ENCODE measurements at regions not wholly inside any gene's neighbourhood (a gene's known extent, or its start where the extent isn't known, plus 50 kb on each side); places are given as distances from the start of the nearest gene placed in this dataset.

- ChIA-PET POLR2A (no interaction called here), CTCF (interaction anchor here (1.2 to 3.6 kb wide), 10 partner anchors 10 to 1005 kb away, joined by 3 to 30 read pairs (median 7); no protein-coding TSS in a partner anchor)
- DNase-seq (ENCODE audit: extremely low spot score): no peak
- TF ChIP-seq CTCF (IDR thresholded peaks at IDR 0.05; ENCODE audit: control extremely low read depth, extremely low read depth, low read depth, missing control alignments): no peak
Observed at GRCh38 chr20:22335210-22335609, 249.2 kb downstream of the FOXA2 start.

- TF ChIP-seq CTCF (IDR thresholded peaks at IDR 0.05; ENCODE audit: control extremely low read depth, extremely low read depth, low read depth, missing control alignments): peak; percentile 60
- DNase-seq (ENCODE audit: extremely low spot score): peak; percentile 69
- ChIA-PET CTCF (interaction anchor here (1.0 to 3.6 kb wide), 9 partner anchors 11 to 1007 kb away, joined by 3 to 30 read pairs (median 3); no protein-coding TSS in a partner anchor), POLR2A (no interaction called here)
Observed at GRCh38 chr20:22333885-22334545, 250.4 kb downstream of the FOXA2 start.

DNA sequence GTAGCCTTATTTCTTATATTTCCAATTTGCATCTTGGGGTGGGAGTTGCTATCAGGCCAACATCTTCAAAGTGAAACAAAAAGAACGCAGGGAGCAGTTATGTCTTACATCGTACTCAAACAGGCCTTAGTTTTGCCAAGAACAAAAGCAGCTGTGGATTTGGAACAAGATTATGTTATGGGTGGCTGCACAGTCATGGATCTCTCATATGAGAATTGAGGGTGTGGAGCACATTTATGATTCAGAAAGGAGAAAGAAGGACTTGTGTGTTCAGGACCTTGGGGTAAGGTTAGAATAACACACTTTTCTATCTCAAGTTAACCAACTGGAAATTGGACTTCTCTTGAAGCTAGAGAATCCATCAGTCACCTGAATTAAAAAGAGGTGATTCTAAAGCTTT is 259.9 kb downstream of the FOXA2 start:
- DNase-seq (ENCODE audit: extremely low spot score): no peak
- no peak for TF ChIP-seq CTCF (IDR thresholded peaks at IDR 0.05; ENCODE audit: control extremely low read depth, extremely low read depth, low read depth, missing control alignments)
- POLR2A ChIA-PET: no interaction called here
- CTCF ChIA-PET: interaction anchor here (1.4 kb wide), 1 partner anchor 14 kb away, joined by 3 read pairs; no protein-coding TSS in a partner anchor

DNA sequence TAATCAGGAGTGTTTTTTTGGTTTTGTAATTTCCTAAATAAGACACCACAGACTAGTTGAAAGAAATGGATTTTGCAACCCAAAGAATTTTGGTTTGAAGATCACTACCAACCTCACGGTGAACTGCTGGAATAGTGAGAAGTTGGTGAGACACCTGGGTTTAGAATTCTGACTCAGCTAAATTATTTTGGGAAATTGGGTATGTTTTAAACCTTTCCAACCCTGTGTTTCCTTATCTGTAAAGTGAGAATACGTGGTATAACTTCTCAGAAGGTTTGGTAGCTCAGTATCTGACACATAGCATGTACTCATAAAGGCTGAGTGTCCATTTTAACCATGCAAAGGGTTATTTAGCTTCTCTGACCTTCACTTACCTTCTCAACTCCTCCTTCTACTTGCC is 261.9 kb downstream of the FOXA2 start:
- ChIA-PET POLR2A (no interaction called here), CTCF (interaction anchor here (0.8 to 1.5 kb wide), 3 partner anchors 9 to 369 kb away, joined by 3 to 4 read pairs (median 3); no protein-coding TSS in a partner anchor)
- TF ChIP-seq CTCF (IDR thresholded peaks at IDR 0.05; ENCODE audit: control extremely low read depth, extremely low read depth, low read depth, missing control alignments): no peak
- DNase-seq (ENCODE audit: extremely low spot score): no peak

GRCh38 chr20:22321191-22321590 is 263.2 kb downstream of the FOXA2 start:
- POLR2A ChIA-PET: no interaction called here
- no peak for DNase-seq (ENCODE audit: extremely low spot score)
- CTCF ChIA-PET: no interaction called here
- TF ChIP-seq CTCF (IDR thresholded peaks at IDR 0.05; ENCODE audit: control extremely low read depth, extremely low read depth, low read depth, missing control alignments): no peak

DNA sequence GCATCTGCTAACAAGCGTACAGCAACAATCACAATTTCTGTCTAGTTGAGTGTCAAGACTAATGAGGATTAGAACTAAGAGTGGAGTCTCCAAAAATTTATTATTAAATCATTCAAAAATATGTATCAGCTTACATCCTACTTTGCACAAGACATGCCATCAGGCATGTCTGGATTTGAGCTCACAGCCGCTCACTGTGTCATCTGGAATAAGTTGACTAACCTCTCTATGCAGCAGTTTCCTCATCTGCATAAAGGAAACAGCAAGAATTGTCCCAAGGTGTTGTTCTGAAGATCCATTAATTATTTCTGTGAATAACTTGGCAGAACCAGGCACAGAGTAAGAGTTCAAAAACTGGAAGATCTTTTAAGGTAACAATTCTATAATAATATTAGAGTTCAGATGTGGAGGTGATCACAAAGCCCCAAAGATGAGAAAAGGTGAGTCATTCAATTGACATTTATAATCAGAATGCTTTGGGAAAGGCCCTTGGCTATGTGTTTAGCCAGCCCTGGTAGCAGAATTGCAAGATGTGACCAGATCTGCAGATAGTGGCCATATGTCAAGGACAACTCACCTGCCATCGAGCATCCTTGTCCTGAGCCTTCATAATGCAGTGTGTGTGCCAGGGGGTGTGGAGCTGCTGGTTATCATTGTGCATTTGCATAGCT is 264.0 kb downstream of the FOXA2 start:
- ChIA-PET POLR2A (no interaction called here), CTCF (no interaction called here)
- no peak for DNase-seq (ENCODE audit: extremely low spot score)
- no peak for TF ChIP-seq CTCF (IDR thresholded peaks at IDR 0.05; ENCODE audit: control extremely low read depth, extremely low read depth, low read depth, missing control alignments)

All from GM10248 (cell line).